HepG2 (cell line): ENCODE measurements at regions not wholly inside any gene's neighbourhood (a gene's known extent, or its start where the extent isn't known, plus 50 kb on each side); places are given as distances from the start of the nearest gene placed in this dataset.

Experiments
- ATAC-seq: fragments of 200-7000 bp; cut with Tn5 transposase; 3 replicates; pipeline ENCODE4 v1.9.1; 2020; ENCODE audit warnings: mild to moderate bottlenecking, moderate library complexity
- BruUV-seq: library from RNA; stranded (reverse); fragments of 400-500 nt; replicated peaks from 2 replicates; lab custom pipeline; 2021; lab: Mats Ljungman, UMichigan
- CTCF ChIA-PET: fragments of 300-600 bp; formaldehyde crosslinking; extraction: SDS; loops from one replicate; lab custom pipeline; 2021; ENCODE audit warnings: low total read pairs, inconsistent platforms, low intra/inter-chr PET ratio; lab: Yijun Ruan, JAX
- POLR2A ChIA-PET: fragments of 350-600 bp; sonication (Branson Sonifier 250); formaldehyde crosslinking; loops from one replicate; lab custom pipeline; 2020; ENCODE audit warnings: antibody characterized with exemption, inconsistent platforms; lab: Yijun Ruan, JAX
- DNase-seq: peaks from one replicate; pipeline ENCODE4 v3.0.0-alpha.2; 2015; ENCODE audit warnings: low spot score
- FAIRE-seq: peaks from 3 replicates; lab custom pipeline; 2011; peaks lifted over from hg19 to GRCh38; lab: Jason Lieb, UNC
- H2AFZ ChIP-seq: one replicate; pipeline ENCODE4 v1.6.1; 2011; ENCODE audit warnings: low read length, inconsistent platforms
- H3K27ac ChIP-seq: fragments of 300-600 bp; 3 replicates; pipeline ENCODE4 v1.8.0; 2011; ENCODE audit warnings: mixed run types, mild to moderate bottlenecking, mixed read lengths, low read length, inconsistent platforms; ENCODE audit not compliant: insufficient read depth; ENCODE audit errors: extremely low read length
- H3K27me3 ChIP-seq, 2 experiments: fragments of 200-600 bp in 1 of 2; 2 replicates in 1 of 2; 3 replicates in 1 of 2; pipeline versions ENCODE4 v1.6.0 to v1.8.0; 2011; ENCODE audit warnings: low read length in 2 of 2, mild to moderate bottlenecking in 2 of 2, moderate library complexity in 2 of 2, inconsistent platforms in 1 of 2; ENCODE audit not compliant: insufficient read depth in 2 of 2, control insufficient read depth in 1 of 2
- H3K36me3 ChIP-seq, 2 experiments: fragments of 200-600 bp in 1 of 2; replicated peaks in 1 of 2; 2 replicates in 1 of 2; 3 replicates in 1 of 2; pipeline versions ENCODE4 v1.5.1 to v1.8.0; 2011; ENCODE audit warnings: low read length in 2 of 2, inconsistent platforms in 1 of 2; ENCODE audit not compliant: insufficient read depth in 2 of 2, control insufficient read depth in 1 of 2
- H3K4me1 ChIP-seq: 2 replicates; pipeline ENCODE4 v1.5.1; 2012; ENCODE audit warnings: low read length, inconsistent platforms; ENCODE audit not compliant: insufficient read depth
- H3K4me2 ChIP-seq: 2 replicates; pipeline ENCODE4 v1.6.0; 2011; ENCODE audit warnings: low read depth, low read length, inconsistent platforms
- H3K4me3 ChIP-seq, 3 experiments: fragments of 200-600 bp in 1 of 3; sonication (generic), shearing (Covaris generic) in 1 of 3; replicated peaks in 1 of 3; 2 replicates each; pipeline ENCODE4 v1.5.1; 2011 to 2016; ENCODE audit warnings: low read length in 3 of 3, inconsistent platforms in 2 of 3, low read depth in 2 of 3, mild to moderate bottlenecking in 2 of 3, control low read depth in 1 of 3, mixed read lengths in 1 of 3; ENCODE audit not compliant: insufficient read depth in 1 of 3
- H3K79me2 ChIP-seq: one replicate; pipeline ENCODE4 v1.6.1; 2011; ENCODE audit warnings: low read length, inconsistent platforms; ENCODE audit not compliant: insufficient read depth
- H3K9ac ChIP-seq: 2 replicates; pipeline ENCODE4 v1.6.0; 2011; ENCODE audit warnings: mild to moderate bottlenecking, low read depth, low read length, inconsistent platforms; ENCODE audit not compliant: insufficient read depth
- H3K9me3 ChIP-seq: 2 replicates; pipeline ENCODE4 v1.5.1; 2012; ENCODE audit warnings: mild to moderate bottlenecking, low read length
- H4K20me1 ChIP-seq: 2 replicates; pipeline ENCODE4 v1.6.0; 2011; ENCODE audit warnings: inconsistent platforms, mild to moderate bottlenecking, low read length, moderate library complexity; ENCODE audit not compliant: insufficient read depth
- ARID2 ChIP-seq: sonication (generic); formaldehyde crosslinking; IDR thresholded peaks from 2 replicates; pipeline ENCODE4 v1.8.1; 2022; ENCODE audit warnings: mild to moderate bottlenecking, missing genetic modification reagents, borderline replicate concordance
- ATAD3A ChIP-seq: sonication (generic); formaldehyde crosslinking; IDR thresholded peaks from 2 replicates; pipeline ENCODE4 v1.4.0; 2020; ENCODE audit warnings: missing genetic modification reagents
- BRCA1 ChIP-seq: sonication (generic); formaldehyde crosslinking; IDR thresholded peaks from 2 replicates; pipeline ENCODE4 v1.4.0; 2020; ENCODE audit warnings: missing genetic modification reagents
- CC2D1A ChIP-seq: sonication (generic); formaldehyde crosslinking; IDR thresholded peaks from 2 replicates; pipeline ENCODE4 v1.8.1; 2023; ENCODE audit warnings: mild to moderate bottlenecking, missing genetic modification reagents
- DBP ChIP-seq: sonication (generic); formaldehyde crosslinking; IDR thresholded peaks from 2 replicates; pipeline ENCODE4 v1.4.0; 2020; ENCODE audit warnings: missing genetic modification reagents; ENCODE audit errors: not compliant biosample characterization
- FOXO1 ChIP-seq: sonication (generic); formaldehyde crosslinking; IDR thresholded peaks from 2 replicates; pipeline ENCODE4 v1.4.0; 2020; ENCODE audit warnings: missing genetic modification reagents
- GATA4 ChIP-seq: sonication (generic); IDR thresholded peaks from 2 replicates; pipeline ENCODE4 v1.6.1; 2016; ENCODE audit warnings: antibody characterized with exemption, low read depth, borderline replicate concordance
- LBX2 ChIP-seq: sonication (generic); formaldehyde crosslinking; IDR thresholded peaks from 2 replicates; pipeline ENCODE4 v1.5.0; 2020; ENCODE audit warnings: missing genetic modification reagents, mild to moderate bottlenecking, borderline replicate concordance
- MBD4 ChIP-seq: IDR thresholded peaks from 2 replicates; pipeline ENCODE4 v1.6.1; 2012; ENCODE audit warnings: low read length, inconsistent platforms, borderline replicate concordance
- PAX8 ChIP-seq: sonication (generic); formaldehyde crosslinking; IDR thresholded peaks from 2 replicates; pipeline ENCODE4 v1.8.0; 2022; ENCODE audit warnings: mild to moderate bottlenecking, missing genetic modification reagents, borderline replicate concordance
- PTBP1 ChIP-seq: fragments of 200-400 bp; formaldehyde crosslinking; IDR thresholded peaks from 2 replicates; pipeline ENCODE4 v1.6.1; 2018; ENCODE audit warnings: low read length, low read depth; ENCODE audit not compliant: poor library complexity, severe bottlenecking
- TEAD2 ChIP-seq: sonication (generic); formaldehyde crosslinking; IDR thresholded peaks from 2 replicates; pipeline ENCODE4 v1.9.0; 2021; ENCODE audit warnings: missing genetic modification reagents
- ZBTB43 ChIP-seq: sonication (generic); formaldehyde crosslinking; conservative IDR thresholded peaks from 2 replicates; pipeline ENCODE4 v1.4.0; 2020; ENCODE audit warnings: missing genetic modification reagents
- ZNF274 ChIP-seq: sonication (generic); formaldehyde crosslinking; IDR thresholded peaks from 2 replicates; pipeline ENCODE4 v1.5.1; 2020; ENCODE audit warnings: mild to moderate bottlenecking, missing genetic modification reagents
- ZNF724P ChIP-seq: sonication (generic); formaldehyde crosslinking; IDR thresholded peaks from 2 replicates; pipeline ENCODE4 v1.8.0; 2022; ENCODE audit warnings: missing genetic modification reagents, borderline replicate concordance
- ZNF883 ChIP-seq: sonication (generic); formaldehyde crosslinking; IDR thresholded peaks from 2 replicates; pipeline ENCODE4 v1.5.1; 2020; ENCODE audit warnings: mild to moderate bottlenecking, missing genetic modification reagents; ENCODE audit errors: not compliant biosample characterization
- WGBS: methylation state at CpG from one replicate; pipeline ENCODE4 v1.1.6; 2017; ENCODE audit warnings: low lambda C conversion rate; 5-methylcytosine and 5-hydroxymethylcytosine counted together
- in situ Hi-C: cut with HindIII; loops from 2 replicates; pipeline ENCODE4 v1.10.0; 2017; ENCODE audit warnings: low pct_unique_long_range_greater_than_20kb; ENCODE audit not compliant: extremely low pct_ligation_motif_present
- intact Hi-C: fragments of 100-400 bp; cut with micrococcal nuclease; formaldehyde crosslinking; loops from one replicate; pipeline ENCODE4 v1.10.0; 2022; ENCODE audit not compliant: unreplicated experiment

- Histone ChIP-seq H3K9ac (no peak overlapping the region), H3K27ac (no peak overlapping the region), H3K9me3 (peaks cover 100% of the 10 kb centered on the region), H3K4me1 (no peaks in the 10 kb centered on the region), H3K4me2 (no peak overlapping the region), H3K4me3 (no peak overlapping the region), H3K27me3 (0 out of 5 replicates have a peak, but pooled peaks cover 0 to 1% of the 10 kb centered on the region in 2 experiments), H3K79me2 (no peaks in the 10 kb centered on the region), H3K36me3 (no peaks in the 10 kb centered on the region), H2AFZ (no peak overlapping the region), H4K20me1 (no peaks in the 10 kb centered on the region)
- DNase-seq: no peak
- TF ChIP-seq PTBP1: no peak
- POLR2A ChIA-PET: no interaction called here
- in situ Hi-C loops: no loop called here
- no peak for FAIRE-seq
- 65% methylated on average over 17 of the region's 17 CpGs for WGBS
- CTCF ChIA-PET: no interaction called here
- intact Hi-C loops: no loop called here
- no TSS peak for BruUV-seq
- no peak for ATAC-seq
Observed at GRCh38 chr16:35746281-35746962, 2287.0 kb downstream of the TP53TG3F start.

GRCh38 chr16:35746963-35747657, 2287.7 kb downstream of the TP53TG3F start:
- no peak overlapping the region for H3K4me3 ChIP-seq
- 48% methylated on average over 18 of the region's 18 CpGs for WGBS
- TF ChIP-seq FOXO1 (CRISPR knock-in tag) (no peak), ARID2 (no peak), ZNF274 (CRISPR knock-in tag) (no peak), GATA4 (no peak), ZNF724P (no peak), BRCA1 (CRISPR knock-in tag) (no peak), DBP (CRISPR knock-in tag) (no peak), CC2D1A (no peak), ZNF883 (CRISPR knock-in tag) (no peak), MBD4 (no peak), ZBTB43 (CRISPR knock-in tag) (no peak), PAX8 (CRISPR knock-in tag) (no peak), LBX2 (CRISPR knock-in tag) (no peak), TEAD2 (CRISPR knock-in tag) (no peak), ATAD3A (no peak)

More at GRCh38 chr16:35746963-35747657, 2287.7 kb downstream of the TP53TG3F start:
- in situ Hi-C loops (no loop called here), intact Hi-C loops (no loop called here)
- no peaks in the 10 kb centered on the region for H3K79me2 ChIP-seq
- CTCF ChIA-PET: no interaction called here
- ATAC-seq (no peak), FAIRE-seq (no peak), DNase-seq (no peak)
- H3K4me2 ChIP-seq: no peak overlapping the region
- H3K9ac ChIP-seq: no peak overlapping the region
- no peaks in the 10 kb centered on the region for H3K36me3 ChIP-seq
- H3K4me1 ChIP-seq: no peaks in the 10 kb centered on the region
- no TSS peak for BruUV-seq
- H3K27me3 ChIP-seq: 0 out of 5 replicates have a peak, but pooled peaks cover 0 to 1% of the 10 kb centered on the region in 2 experiments
- H4K20me1 ChIP-seq: no peaks in the 10 kb centered on the region
- no peak overlapping the region for H2AFZ ChIP-seq
- POLR2A ChIA-PET: no interaction called here
- no peak overlapping the region for H3K27ac ChIP-seq
- peaks cover 100% of the 10 kb centered on the region for H3K9me3 ChIP-seq
